ENCODE measurements at regions not wholly inside any gene's neighbourhood (a gene's known extent, or its start where the extent isn't known, plus 50 kb on each side); places are given as distances from the start of the nearest gene placed in this dataset.

GRCh38 chr15:85325834-85326233 lies 54.6 kb upstream of the AKAP13 start:
- no peak for TF ChIP-seq CTCF (conservative IDR thresholded peaks at IDR 0.05; ENCODE audit: low read depth, low read length)
- TF ChIP-seq ELK1 (IDR thresholded peaks at IDR 0.05; ENCODE audit: borderline replicate concordance, low read depth, low read length), result no peak
- no peak for TF ChIP-seq POLR2A (IDR thresholded peaks at IDR 0.05; ENCODE audit: low read depth, low read length)
- TF ChIP-seq RCOR1 (IDR thresholded peaks at IDR 0.05; ENCODE audit: insufficient replicate concordance, low read length), result no peak

All from IMR-90 (cell line).